HepG2 (cell line): ENCODE measurements at regions not wholly inside any gene's neighbourhood (a gene's known extent, or its start where the extent isn't known, plus 50 kb on each side); places are given as distances from the start of the nearest gene placed in this dataset.

ENCODE experiments used
- ATAC-seq: fragments of 200-7000 bp; cut with Tn5 transposase; 3 replicates; pipeline ENCODE4 v1.9.1; 2020; ENCODE audit warnings: mild to moderate bottlenecking, moderate library complexity
- BruUV-seq: library from RNA; stranded (reverse); fragments of 400-500 nt; replicated peaks from 2 replicates; lab custom pipeline; 2021; lab: Mats Ljungman, UMichigan
- CTCF ChIA-PET: fragments of 300-600 bp; formaldehyde crosslinking; extraction: SDS; loops from one replicate; lab custom pipeline; 2021; ENCODE audit warnings: low total read pairs, inconsistent platforms, low intra/inter-chr PET ratio; lab: Yijun Ruan, JAX
- POLR2A ChIA-PET: fragments of 350-600 bp; sonication (Branson Sonifier 250); formaldehyde crosslinking; loops from one replicate; lab custom pipeline; 2020; ENCODE audit warnings: antibody characterized with exemption, inconsistent platforms; lab: Yijun Ruan, JAX
- DNase-seq: peaks from one replicate; pipeline ENCODE4 v3.0.0-alpha.2; 2015; ENCODE audit warnings: low spot score
- FAIRE-seq: peaks from 3 replicates; lab custom pipeline; 2011; peaks lifted over from hg19 to GRCh38; lab: Jason Lieb, UNC
- H2AFZ ChIP-seq: one replicate; pipeline ENCODE4 v1.6.1; 2011; ENCODE audit warnings: low read length, inconsistent platforms
- H3K27ac ChIP-seq: fragments of 300-600 bp; 3 replicates; pipeline ENCODE4 v1.8.0; 2011; ENCODE audit warnings: mixed run types, mild to moderate bottlenecking, mixed read lengths, low read length, inconsistent platforms; ENCODE audit not compliant: insufficient read depth; ENCODE audit errors: extremely low read length
- H3K27me3 ChIP-seq, 2 experiments: fragments of 200-600 bp in 1 of 2; 2 replicates in 1 of 2; 3 replicates in 1 of 2; pipeline versions ENCODE4 v1.6.0 to v1.8.0; 2011; ENCODE audit warnings: low read length in 2 of 2, mild to moderate bottlenecking in 2 of 2, moderate library complexity in 2 of 2, inconsistent platforms in 1 of 2; ENCODE audit not compliant: insufficient read depth in 2 of 2, control insufficient read depth in 1 of 2
- H3K36me3 ChIP-seq, 2 experiments: fragments of 200-600 bp in 1 of 2; replicated peaks in 1 of 2; 2 replicates in 1 of 2; 3 replicates in 1 of 2; pipeline versions ENCODE4 v1.5.1 to v1.8.0; 2011; ENCODE audit warnings: low read length in 2 of 2, inconsistent platforms in 1 of 2; ENCODE audit not compliant: insufficient read depth in 2 of 2, control insufficient read depth in 1 of 2
- H3K4me1 ChIP-seq: 2 replicates; pipeline ENCODE4 v1.5.1; 2012; ENCODE audit warnings: low read length, inconsistent platforms; ENCODE audit not compliant: insufficient read depth
- H3K4me2 ChIP-seq: 2 replicates; pipeline ENCODE4 v1.6.0; 2011; ENCODE audit warnings: low read depth, low read length, inconsistent platforms
- H3K4me3 ChIP-seq, 3 experiments: fragments of 200-600 bp in 1 of 3; sonication (generic), shearing (Covaris generic) in 1 of 3; replicated peaks in 1 of 3; 2 replicates each; pipeline ENCODE4 v1.5.1; 2011 to 2016; ENCODE audit warnings: low read length in 3 of 3, inconsistent platforms in 2 of 3, low read depth in 2 of 3, mild to moderate bottlenecking in 2 of 3, control low read depth in 1 of 3, mixed read lengths in 1 of 3; ENCODE audit not compliant: insufficient read depth in 1 of 3
- H3K79me2 ChIP-seq: one replicate; pipeline ENCODE4 v1.6.1; 2011; ENCODE audit warnings: low read length, inconsistent platforms; ENCODE audit not compliant: insufficient read depth
- H3K9ac ChIP-seq: 2 replicates; pipeline ENCODE4 v1.6.0; 2011; ENCODE audit warnings: mild to moderate bottlenecking, low read depth, low read length, inconsistent platforms; ENCODE audit not compliant: insufficient read depth
- H3K9me3 ChIP-seq: 2 replicates; pipeline ENCODE4 v1.5.1; 2012; ENCODE audit warnings: mild to moderate bottlenecking, low read length
- H4K20me1 ChIP-seq: 2 replicates; pipeline ENCODE4 v1.6.0; 2011; ENCODE audit warnings: inconsistent platforms, mild to moderate bottlenecking, low read length, moderate library complexity; ENCODE audit not compliant: insufficient read depth
- ATF7-NPFF ChIP-seq: sonication (generic); formaldehyde crosslinking; IDR thresholded peaks from 2 replicates; pipeline ENCODE4 v1.8.1; 2023; ENCODE audit warnings: mild to moderate bottlenecking, low read depth, missing genetic modification reagents, moderate library complexity
- CBX1 ChIP-seq: IDR thresholded peaks from one replicate; pipeline ENCODE4 v1.6.1; 2016; ENCODE audit warnings: antibody characterized with exemption, low read depth
- HMG20A ChIP-seq: IDR thresholded peaks from 2 replicates; pipeline ENCODE4 v1.6.1; 2016; ENCODE audit warnings: borderline replicate concordance
- NRL ChIP-seq: sonication (generic); formaldehyde crosslinking; IDR thresholded peaks from 2 replicates; pipeline ENCODE4 v1.5.0; 2020; ENCODE audit warnings: missing genetic modification reagents, mild to moderate bottlenecking, moderate library complexity, borderline replicate concordance
- SNAPC4 ChIP-seq: sonication (generic); formaldehyde crosslinking; IDR thresholded peaks from 2 replicates; pipeline ENCODE4 v1.4.0; 2020; ENCODE audit warnings: mild to moderate bottlenecking, missing genetic modification reagents
- ZFP1 ChIP-seq: IDR thresholded peaks from 2 replicates; pipeline ENCODE4 v1.6.1; 2016
- ZNF251 ChIP-seq: sonication (generic); formaldehyde crosslinking; IDR thresholded peaks from 2 replicates; pipeline ENCODE4 v1.9.0; 2021; ENCODE audit warnings: mild to moderate bottlenecking, missing genetic modification reagents
- ZNF710 ChIP-seq: sonication (generic); formaldehyde crosslinking; IDR thresholded peaks from 2 replicates; pipeline ENCODE4 v1.5.0; 2020; ENCODE audit warnings: mild to moderate bottlenecking, missing genetic modification reagents, borderline replicate concordance
- in situ Hi-C: cut with HindIII; loops from 2 replicates; pipeline ENCODE4 v1.10.0; 2017; ENCODE audit warnings: low pct_unique_long_range_greater_than_20kb; ENCODE audit not compliant: extremely low pct_ligation_motif_present
- intact Hi-C: fragments of 100-400 bp; cut with micrococcal nuclease; formaldehyde crosslinking; loops from one replicate; pipeline ENCODE4 v1.10.0; 2022; ENCODE audit not compliant: unreplicated experiment
- TF ChIP-seq, protein P1 (sequence below): sonication (generic); formaldehyde crosslinking; IDR thresholded peaks from 2 replicates; pipeline ENCODE4 v1.5.0; 2020; ENCODE audit warnings: missing genetic modification reagents

DNA sequence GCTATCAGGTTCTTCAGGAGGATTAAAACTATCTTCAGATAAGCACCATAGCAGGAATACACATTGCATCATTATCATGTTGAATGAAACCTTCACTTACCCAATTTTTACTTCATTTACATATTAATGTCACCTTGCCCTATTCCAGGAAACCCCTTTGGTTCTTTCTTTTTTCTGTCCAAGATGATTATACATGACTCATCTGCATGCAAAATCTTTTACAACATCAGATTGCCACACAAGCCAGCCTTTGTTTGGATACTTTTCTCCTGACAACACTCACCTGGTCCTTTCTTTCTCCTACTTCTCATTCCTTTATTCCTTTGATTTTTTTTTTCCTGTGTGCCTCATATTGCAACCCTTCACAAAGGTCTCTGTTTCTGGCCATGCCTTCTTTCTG is 200.5 kb upstream of the POU3F2 start:
- CTCF ChIA-PET: no interaction called here
- intact Hi-C loops: loop anchor here (5.0 kb wide), 1 partner anchor 203 kb away; no protein-coding TSS in a partner anchor
- DNase-seq: no peak

More for the DNA sequence above, 200.5 kb upstream of the POU3F2 start:
- FAIRE-seq: no peak
- Histone ChIP-seq H3K4me3 (no peak overlapping the region), H3K79me2 (no peaks in the 10 kb centered on the region), H3K4me1 (no peaks in the 10 kb centered on the region), H4K20me1 (no peaks in the 10 kb centered on the region), H3K4me2 (no peak overlapping the region), H3K9ac (no peak overlapping the region), H3K36me3 (no peaks in the 10 kb centered on the region), H3K27ac (no peak overlapping the region), H2AFZ (no peak overlapping the region), H3K9me3 (no peaks in the 10 kb centered on the region), H3K27me3 (no peaks in the 10 kb centered on the region)
- ATAC-seq: no peak
- in situ Hi-C loops: no loop called here
- no TSS peak for BruUV-seq
- POLR2A ChIA-PET: no interaction called here
- TF ChIP-seq, protein P1, sequence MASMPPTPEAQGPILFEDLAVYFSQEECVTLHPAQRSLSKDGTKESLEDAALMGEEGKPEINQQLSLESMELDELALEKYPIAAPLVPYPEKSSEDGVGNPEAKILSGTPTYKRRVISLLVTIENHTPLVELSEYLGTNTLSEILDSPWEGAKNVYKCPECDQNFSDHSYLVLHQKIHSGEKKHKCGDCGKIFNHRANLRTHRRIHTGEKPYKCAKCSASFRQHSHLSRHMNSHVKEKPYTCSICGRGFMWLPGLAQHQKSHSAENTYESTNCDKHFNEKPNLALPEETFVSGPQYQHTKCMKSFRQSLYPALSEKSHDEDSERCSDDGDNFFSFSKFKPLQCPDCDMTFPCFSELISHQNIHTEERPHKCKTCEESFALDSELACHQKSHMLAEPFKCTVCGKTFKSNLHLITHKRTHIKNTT (CRISPR knock-in tag): no peak
- no peak for TF ChIP-seq NRL
- no peak for TF ChIP-seq ZNF710 (CRISPR knock-in tag)
- no peak for TF ChIP-seq ATF7-NPFF (CRISPR knock-in tag)
- TF ChIP-seq ZNF251 (CRISPR knock-in tag): no peak
- no peak for TF ChIP-seq SNAPC4 (CRISPR knock-in tag)
- no peak for TF ChIP-seq CBX1
- no peak for TF ChIP-seq ZFP1 (CRISPR knock-in tag)
- no peak for TF ChIP-seq HMG20A
